Neuronal stem cell (in vitro differentiated cells): ENCODE measurements at regions not wholly inside any gene's neighbourhood (a gene's known extent, or its start where the extent isn't known, plus 50 kb on each side); places are given as distances from the start of the nearest gene placed in this dataset.

Source experiments
- DNase-seq: peaks from one replicate; pipeline ENCODE4 v3.0.0-alpha.2; 2013; ENCODE audit warnings: low spot score
- H2AFZ ChIP-seq: one replicate; pipeline ENCODE4 v1.6.1; 2013; ENCODE audit warnings: mild to moderate bottlenecking, low read length, inconsistent platforms
- H2AK5ac ChIP-seq: 2 replicates; pipeline ENCODE4 v1.6.1; 2013; ENCODE audit warnings: low read depth, mild to moderate bottlenecking, inconsistent platforms, low read length, moderate library complexity, mixed read lengths
- H2BK120ac ChIP-seq: 2 replicates; pipeline ENCODE4 v1.6.1; 2013; ENCODE audit warnings: low read depth, mild to moderate bottlenecking, inconsistent platforms, low read length, moderate library complexity, mixed read lengths
- H2BK12ac ChIP-seq: one replicate; pipeline ENCODE4 v1.6.1; 2013; ENCODE audit warnings: low read length, inconsistent platforms
- H2BK15ac ChIP-seq: 2 replicates; pipeline ENCODE4 v1.6.1; 2013; ENCODE audit warnings: mild to moderate bottlenecking, low read length, inconsistent platforms, mixed read lengths
- H2BK5ac ChIP-seq: one replicate; pipeline ENCODE4 v1.6.1; 2013; ENCODE audit warnings: inconsistent platforms, mild to moderate bottlenecking, low read length, moderate library complexity
- H3K14ac ChIP-seq: one replicate; pipeline ENCODE4 v1.6.1; 2013; ENCODE audit warnings: low read length, inconsistent platforms
- H3K18ac ChIP-seq: 2 replicates; pipeline ENCODE4 v1.6.1; 2013; ENCODE audit warnings: low read length, inconsistent platforms
- H3K23ac ChIP-seq: 2 replicates; pipeline ENCODE4 v1.6.1; 2013; ENCODE audit warnings: low read depth, mild to moderate bottlenecking, mixed read lengths, low read length, inconsistent platforms; ENCODE audit not compliant: poor library complexity
- H3K27ac ChIP-seq: replicated peaks from 3 replicates; pipeline ENCODE4 v1.5.1; 2013; ENCODE audit warnings: low read length, inconsistent platforms
- H3K27me3 ChIP-seq, 3 experiments: 2 replicates each; pipeline ENCODE4 v1.6.1; 2013; ENCODE audit warnings: low read length in 3 of 3, mild to moderate bottlenecking in 2 of 3, inconsistent platforms in 1 of 3, low read depth in 1 of 3, mixed read lengths in 1 of 3, moderate library complexity in 1 of 3; ENCODE audit not compliant: control insufficient read depth in 3 of 3, insufficient read depth in 3 of 3
- H3K36me3 ChIP-seq, 2 donors: replicated peaks in 1 of 2; 2 replicates each; pipeline ENCODE4 v1.6.1; 2013; ENCODE audit warnings: low read length in 2 of 2; ENCODE audit not compliant: control insufficient read depth in 2 of 2, insufficient read depth in 2 of 2
- H3K4ac ChIP-seq: 2 replicates; pipeline ENCODE4 v1.6.1; 2013; ENCODE audit warnings: inconsistent platforms, mild to moderate bottlenecking, low read length, moderate library complexity
- H3K4me1 ChIP-seq, 2 donors: 1 replicate in 1 of 2; 2 replicates in 1 of 2; pipeline ENCODE4 v1.6.1; 2013; ENCODE audit warnings: low read length in 2 of 2, low read depth in 1 of 2; ENCODE audit not compliant: control insufficient read depth in 2 of 2, insufficient read depth in 1 of 2
- H3K4me2 ChIP-seq: one replicate; pipeline ENCODE4 v1.6.1; 2013; ENCODE audit warnings: mild to moderate bottlenecking, low read length, inconsistent platforms; ENCODE audit not compliant: insufficient read depth, poor library complexity, severe bottlenecking
- H3K4me3 ChIP-seq, 2 donors: 2 replicates each; pipeline ENCODE4 v1.5.1; 2013; ENCODE audit warnings: low read length in 2 of 2, mild to moderate bottlenecking in 2 of 2, inconsistent platforms in 1 of 2, moderate library complexity in 1 of 2
- H3K79me1 ChIP-seq: one replicate; pipeline ENCODE4 v1.6.1; 2013; ENCODE audit warnings: low read depth, mild to moderate bottlenecking, inconsistent platforms, low read length, moderate library complexity
- H3K9ac ChIP-seq: one replicate; pipeline ENCODE4 v1.6.1; 2013; ENCODE audit warnings: mild to moderate bottlenecking, low read depth, low read length, inconsistent platforms; ENCODE audit not compliant: poor library complexity
- H3K9me3 ChIP-seq, 2 donors: replicated peaks in 1 of 2; 2 replicates each; pipeline versions ENCODE3 to v1.6.1; 2013; ENCODE audit warnings: low read length in 2 of 2, mild to moderate bottlenecking in 2 of 2, inconsistent platforms in 1 of 2, low read depth in 1 of 2, mixed read lengths in 1 of 2, moderate library complexity in 1 of 2; ENCODE audit not compliant: control insufficient read depth in 2 of 2, insufficient read depth in 1 of 2
- H4K8ac ChIP-seq: one replicate; pipeline ENCODE4 v1.6.1; 2013; ENCODE audit warnings: low read depth, mild to moderate bottlenecking, inconsistent platforms, low read length, moderate library complexity
- H4K91ac ChIP-seq: one replicate; pipeline ENCODE4 v1.6.1; 2013; ENCODE audit warnings: low read length, low read depth, mild to moderate bottlenecking, inconsistent platforms; ENCODE audit not compliant: poor library complexity
- WGBS, 2 donors: extraction: QIAGEN DNeasy Blood & Tissue Kit; methylation state at CpG; one replicate each; pipeline ENCODE4 v1.1.7; 2013; ENCODE audit warnings: missing lambda C conversion rate in 2 of 2, mixed read lengths in 1 of 2; ENCODE audit not compliant: insufficient read length in 2 of 2, insufficient replicate concordance in 1 of 2; ENCODE audit errors: extremely low coverage in 2 of 2; 5-methylcytosine and 5-hydroxymethylcytosine counted together

DNA sequence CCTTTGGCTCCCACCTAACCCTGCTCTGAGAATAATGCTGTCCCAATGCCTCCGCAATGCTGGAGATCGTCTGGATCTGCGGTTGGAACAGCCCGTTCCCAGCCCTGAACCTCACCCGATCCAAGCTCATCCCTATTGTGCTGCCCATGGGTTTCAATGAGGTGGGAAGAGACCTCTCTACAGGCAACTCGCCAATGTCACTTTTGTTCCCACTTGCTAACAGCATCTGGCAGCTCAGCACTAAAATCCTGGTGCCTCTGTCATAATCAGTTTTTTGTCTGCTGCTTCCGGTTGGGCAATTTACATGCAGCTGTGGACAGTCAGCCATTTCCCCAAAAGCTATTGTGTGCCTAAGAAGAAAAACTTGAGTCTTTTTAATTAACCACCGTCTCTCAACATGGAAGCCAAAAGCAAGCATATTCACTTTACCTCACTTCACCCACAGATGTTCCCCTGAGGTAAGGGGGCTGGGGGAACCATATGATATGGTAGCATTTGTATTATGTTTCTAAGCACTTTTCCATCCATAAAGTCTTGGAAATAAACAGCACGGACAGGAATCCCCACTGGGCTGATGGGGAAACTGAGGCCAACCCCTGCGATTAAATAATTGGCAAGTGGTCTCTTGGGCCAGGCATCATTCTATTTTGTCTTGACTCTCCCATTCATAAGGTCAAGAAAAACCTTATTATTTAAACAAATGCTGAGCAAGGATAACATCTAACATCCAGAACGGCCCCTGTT lies 159.2 kb upstream of the CDH5 start:
- no peak overlapping the region for H3K14ac ChIP-seq
- H2BK5ac ChIP-seq, result no peak overlapping the region
- WGBS, 2 donors, result no CpG with 5 or more reads among the region's 11 CpGs
- H3K18ac ChIP-seq, result no peak overlapping the region
- no peak overlapping the region for H2BK120ac ChIP-seq
- DNase-seq, result no peak
- no peaks in the 10 kb centered on the region for H3K9me3 ChIP-seq
- H4K8ac ChIP-seq, result no peak overlapping the region
- no peak overlapping the region for H3K4ac ChIP-seq
- no peak overlapping the region for H3K4me3 ChIP-seq
- no peak overlapping the region for H3K4me2 ChIP-seq
- H2BK15ac ChIP-seq, result no peak overlapping the region
- H4K91ac ChIP-seq, result no peak overlapping the region
- no peak overlapping the region for H3K9ac ChIP-seq
- H3K27ac ChIP-seq, result no peak overlapping the region
- no peak overlapping the region for H2BK12ac ChIP-seq
- H3K36me3 ChIP-seq, result no peaks in the 10 kb centered on the region
- no peaks in the 10 kb centered on the region for H3K4me1 ChIP-seq
- no peaks in the 10 kb centered on the region for H3K79me1 ChIP-seq
- H3K23ac ChIP-seq, result no peak overlapping the region
- H2AFZ ChIP-seq, result no peak overlapping the region
- H3K27me3 ChIP-seq, result no peaks in the 10 kb centered on the region
- H2AK5ac ChIP-seq, result no peak overlapping the region

DNA sequence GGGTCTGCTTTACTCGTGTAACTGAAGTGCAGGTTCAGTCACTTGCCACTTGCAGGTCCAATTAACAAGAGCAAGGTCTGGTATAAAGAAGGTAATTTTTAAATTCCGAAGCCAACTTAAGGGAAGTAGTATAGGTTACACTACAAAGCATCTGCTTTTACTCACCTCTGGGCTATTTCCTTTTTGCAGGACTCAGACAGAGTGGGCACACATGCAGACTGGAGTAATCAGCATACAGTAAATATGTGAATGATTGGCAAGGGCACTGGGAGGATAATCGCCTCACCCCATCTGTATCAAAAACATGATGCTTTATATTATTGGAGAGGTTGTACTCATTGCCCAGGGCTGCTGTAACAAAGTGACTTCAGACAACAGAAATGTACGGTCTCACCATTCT lies 160.1 kb upstream of the CDH5 start:
- Histone ChIP-seq H2BK5ac (no peak overlapping the region), H3K4me1 (no peaks in the 10 kb centered on the region), H3K4me3 (no peak overlapping the region), H2AFZ (no peak overlapping the region), H3K9me3 (no peaks in the 10 kb centered on the region), H3K79me1 (no peaks in the 10 kb centered on the region), H3K9ac (no peak overlapping the region), H3K23ac (no peak overlapping the region), H3K14ac (no peak overlapping the region), H2BK12ac (no peak overlapping the region), H4K8ac (no peak overlapping the region), H3K4ac (no peak overlapping the region), H2BK120ac (no peak overlapping the region), H2AK5ac (no peak overlapping the region), H3K4me2 (no peak overlapping the region), H3K27me3 (no peaks in the 10 kb centered on the region), H4K91ac (no peak overlapping the region), H3K36me3 (no peaks in the 10 kb centered on the region), H3K18ac (no peak overlapping the region), H2BK15ac (no peak overlapping the region), H3K27ac (no peak overlapping the region)
- DNase-seq, result no peak
- no CpG with 5 or more reads among the region's 4 CpGs for WGBS, 2 donors

DNA sequence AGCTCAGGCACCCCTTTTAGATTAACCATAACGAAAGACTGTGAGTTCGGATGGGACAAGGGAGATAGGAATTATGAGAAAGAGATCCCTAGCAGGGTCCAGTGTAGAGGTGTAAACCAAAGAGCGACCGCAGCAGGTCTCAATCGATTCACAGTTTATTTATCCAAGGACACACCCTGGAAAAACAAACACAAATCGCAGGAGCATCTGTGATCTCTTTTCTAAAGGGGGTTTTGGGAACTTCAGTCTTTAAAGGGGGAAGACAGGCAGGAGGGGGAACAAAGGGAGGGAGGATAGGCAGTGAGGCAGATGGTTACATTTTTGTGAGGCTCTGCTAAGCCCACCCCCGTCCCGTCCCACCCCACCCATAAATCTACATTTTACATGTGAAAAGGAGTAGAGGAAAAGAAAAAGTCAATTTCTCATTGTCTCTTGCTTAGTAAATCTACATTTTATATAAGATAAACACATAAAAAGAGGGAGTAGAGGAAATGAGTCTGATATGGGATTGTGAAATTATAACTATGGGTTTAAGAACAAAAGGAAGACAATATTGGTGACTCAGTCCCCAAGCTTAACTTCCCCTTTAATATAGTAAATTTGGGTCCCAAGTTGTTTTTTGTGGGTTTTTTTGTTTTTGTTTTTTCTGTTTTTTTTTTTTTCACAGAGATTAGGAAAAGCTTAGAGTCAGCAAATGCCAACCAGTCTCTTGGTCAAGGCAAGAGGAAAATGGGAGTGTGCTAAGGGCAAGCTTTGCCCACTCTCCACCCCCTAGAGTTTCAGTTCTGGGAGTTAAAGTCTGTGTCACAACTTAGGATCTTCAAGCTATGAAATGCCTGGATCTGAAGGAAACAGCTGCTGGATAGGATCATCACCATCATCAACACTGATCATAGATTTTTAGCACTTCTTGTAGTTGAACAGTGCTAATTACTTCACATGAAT lies 160.9 kb upstream of the CDH5 start:
- no peaks in the 10 kb centered on the region for H3K4me1 ChIP-seq
- H3K4ac ChIP-seq, result no peak overlapping the region
- H2BK15ac ChIP-seq, result no peak overlapping the region
- H3K27me3 ChIP-seq, result no peaks in the 10 kb centered on the region
- H3K79me1 ChIP-seq, result no peaks in the 10 kb centered on the region
- no peak overlapping the region for H2AFZ ChIP-seq
- WGBS, 2 donors, result no CpG with 5 or more reads among the region's 8 CpGs
- H2AK5ac ChIP-seq, result no peak overlapping the region
- H3K4me3 ChIP-seq, result no peak overlapping the region
- no peak for DNase-seq
- H3K4me2 ChIP-seq, result no peak overlapping the region
- no peaks in the 10 kb centered on the region for H3K9me3 ChIP-seq
- no peak overlapping the region for H2BK12ac ChIP-seq
- H3K14ac ChIP-seq, result no peak overlapping the region
- no peak overlapping the region for H3K23ac ChIP-seq
- no peak overlapping the region for H2BK5ac ChIP-seq
- no peak overlapping the region for H3K9ac ChIP-seq
- no peak overlapping the region for H3K27ac ChIP-seq
- no peaks in the 10 kb centered on the region for H3K36me3 ChIP-seq
- H2BK120ac ChIP-seq, result no peak overlapping the region
- H4K8ac ChIP-seq, result no peak overlapping the region
- H3K18ac ChIP-seq, result no peak overlapping the region
- no peak overlapping the region for H4K91ac ChIP-seq

DNA sequence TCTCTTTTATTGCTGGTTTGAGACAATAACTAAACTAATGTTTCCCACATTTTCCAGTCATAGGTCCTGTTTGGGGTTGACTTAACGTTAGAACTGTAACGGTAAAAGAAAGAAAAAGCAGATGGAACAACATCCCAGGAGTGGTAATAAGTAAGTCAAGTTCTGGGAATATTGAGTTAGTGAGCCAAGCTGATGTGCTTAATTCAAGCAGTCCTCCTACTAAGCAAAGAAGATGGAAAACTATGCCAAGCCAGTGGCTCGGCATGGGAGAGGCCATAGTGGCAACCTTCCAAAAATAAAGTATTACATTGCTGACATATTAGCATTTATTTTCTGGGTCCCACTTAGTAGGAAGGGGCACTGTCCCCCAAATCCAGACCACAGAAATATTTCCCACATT lies 161.7 kb upstream of the CDH5 start:
- Histone ChIP-seq H2BK12ac (no peak overlapping the region), H3K4me2 (no peak overlapping the region), H3K79me1 (no peaks in the 10 kb centered on the region), H4K91ac (no peak overlapping the region), H3K27me3 (no peaks in the 10 kb centered on the region), H4K8ac (no peak overlapping the region), H3K14ac (no peak overlapping the region), H3K27ac (no peak overlapping the region), H3K4me1 (no peaks in the 10 kb centered on the region), H2BK120ac (no peak overlapping the region), H2BK15ac (no peak overlapping the region), H2AK5ac (no peak overlapping the region), H2BK5ac (no peak overlapping the region), H3K4ac (no peak overlapping the region), H3K23ac (no peak overlapping the region), H3K9ac (no peak overlapping the region), H2AFZ (no peak overlapping the region), H3K36me3 (no peaks in the 10 kb centered on the region), H3K18ac (no peak overlapping the region), H3K4me3 (no peak overlapping the region), H3K9me3 (no peaks in the 10 kb centered on the region)
- no CpG with 5 or more reads among the region's 3 CpGs for WGBS, 2 donors
- DNase-seq, result no peak
